ENCODE measurements at regions not wholly inside any gene's neighbourhood (a gene's known extent, or its start where the extent isn't known, plus 50 kb on each side); places are given as distances from the start of the nearest gene placed in this dataset.
A peak's percentile ranks its signal among the peaks of the same experiment; 100 is the strongest.
"Not testable (repeated sequence)": the region's sequence is repeated elsewhere in the genome, so short reads cannot be mapped to it uniquely, and the experiment has no call there.

DNA sequence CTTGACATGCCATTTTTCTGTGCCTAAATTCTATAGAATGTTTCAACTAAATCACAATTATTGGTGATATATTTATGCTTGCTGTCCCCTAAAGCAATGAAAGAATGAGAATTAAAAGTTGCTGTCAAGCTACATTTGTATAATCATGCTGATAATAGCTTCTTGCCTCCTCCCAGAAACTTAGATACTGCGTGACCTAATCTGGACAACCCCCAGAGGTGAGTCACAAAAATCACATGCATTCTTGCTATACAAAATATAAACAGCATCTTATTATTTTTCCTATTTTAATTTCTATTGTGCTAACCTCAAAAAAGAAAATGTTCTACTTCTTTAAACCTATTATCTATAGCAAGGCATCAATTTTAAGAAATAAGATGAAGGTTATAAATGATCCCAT, 995.8 kb upstream of the ACO1 start:
- no peak for DNase-seq (ENCODE audit: low read depth, low spot score)

DNA sequence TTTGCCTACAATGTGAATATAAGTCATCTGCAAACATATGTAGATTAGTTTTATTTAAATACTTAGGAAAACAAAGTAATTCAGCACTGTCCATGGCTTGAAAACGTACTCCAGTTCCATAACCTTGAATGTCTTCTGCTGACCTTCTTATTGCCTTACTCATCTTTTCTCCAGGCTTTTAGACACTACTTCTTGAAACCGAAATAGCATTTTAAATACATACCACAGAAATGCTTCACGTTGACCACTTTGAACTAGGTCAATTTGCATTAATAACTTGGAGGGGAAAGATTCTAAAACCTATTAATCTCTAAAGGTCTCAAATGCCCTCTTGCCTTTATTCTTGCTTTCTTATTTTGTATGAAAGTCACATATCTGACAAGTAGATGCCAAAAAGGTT, 995.4 kb upstream of the ACO1 start:
- no peak for DNase-seq (ENCODE audit: low read depth, low spot score)

DNA sequence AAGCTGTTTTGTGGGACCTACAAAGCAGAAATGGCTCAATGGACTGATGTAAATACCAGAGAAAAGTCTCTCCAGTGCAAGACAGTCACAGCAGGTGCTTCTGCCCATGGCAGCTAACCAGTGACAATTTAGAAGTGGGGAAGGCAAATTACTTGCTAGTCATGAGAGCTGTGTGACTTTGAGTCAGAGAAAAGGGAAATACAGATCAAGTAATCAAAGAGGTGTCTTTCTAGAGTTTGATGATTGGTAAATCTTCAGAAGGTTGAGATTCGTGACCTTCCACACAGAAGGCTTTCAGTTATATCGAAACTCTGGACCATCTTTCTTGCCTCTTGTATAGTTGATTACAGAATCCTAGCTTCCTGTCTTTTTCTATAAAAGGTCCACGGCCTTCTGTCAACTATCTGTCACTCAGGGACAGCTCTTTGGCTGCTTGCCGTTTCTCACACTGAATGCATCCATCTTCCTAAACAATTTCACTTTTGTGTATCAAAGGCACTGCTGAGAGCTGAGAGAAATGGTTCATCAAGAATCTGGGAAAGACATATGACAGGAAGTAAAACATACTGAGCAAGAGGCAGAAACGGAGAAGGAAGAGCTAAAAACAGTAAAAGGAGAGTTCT, 993.9 kb upstream of the ACO1 start:
- DNase-seq (ENCODE audit: low read depth, low spot score): no peak

DNA sequence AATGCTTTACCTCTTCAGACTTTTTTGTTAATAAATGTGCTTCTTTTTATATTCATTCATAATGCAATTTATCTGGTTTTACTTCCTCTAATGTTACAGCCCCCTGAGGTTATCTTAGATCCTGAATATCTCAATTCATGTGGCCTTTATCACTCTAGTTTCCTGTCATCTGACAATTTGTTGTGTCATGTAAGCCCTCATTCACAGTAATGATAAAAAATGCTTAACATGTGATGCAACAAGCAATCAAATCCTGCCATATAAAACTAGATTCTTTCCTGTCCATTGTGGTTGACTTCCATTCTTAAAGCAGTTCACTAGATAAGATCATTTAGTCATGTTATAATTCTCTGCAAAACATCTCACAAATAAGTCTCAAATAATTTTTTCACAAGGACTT, 991.2 kb upstream of the ACO1 start:
- DNase-seq (ENCODE audit: low read depth, low spot score): no peak

DNA sequence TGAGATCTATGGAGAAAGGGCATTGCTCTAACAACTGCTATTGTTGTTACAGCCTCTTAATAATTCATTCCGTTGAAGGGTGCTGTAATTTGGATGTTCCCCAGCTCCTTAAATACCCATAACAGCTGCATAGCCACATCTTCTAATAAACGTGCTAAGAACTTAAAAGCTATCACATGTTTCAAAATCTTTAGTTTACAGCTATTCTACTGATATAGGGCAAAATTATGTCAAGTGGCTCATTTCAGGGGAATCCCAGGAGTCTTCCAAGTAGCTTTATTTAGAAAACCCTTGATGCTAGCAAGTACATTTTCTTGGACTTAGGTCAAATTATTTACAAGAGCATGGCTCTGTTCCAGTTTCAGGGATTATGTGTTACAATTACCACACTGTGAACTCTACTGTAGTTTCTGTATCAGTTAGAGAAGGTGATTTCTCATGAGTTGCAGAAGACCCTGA, 990.4 kb upstream of the ACO1 start:
- peak; percentile 1 for DNase-seq (ENCODE audit: low read depth, low spot score)

DNA sequence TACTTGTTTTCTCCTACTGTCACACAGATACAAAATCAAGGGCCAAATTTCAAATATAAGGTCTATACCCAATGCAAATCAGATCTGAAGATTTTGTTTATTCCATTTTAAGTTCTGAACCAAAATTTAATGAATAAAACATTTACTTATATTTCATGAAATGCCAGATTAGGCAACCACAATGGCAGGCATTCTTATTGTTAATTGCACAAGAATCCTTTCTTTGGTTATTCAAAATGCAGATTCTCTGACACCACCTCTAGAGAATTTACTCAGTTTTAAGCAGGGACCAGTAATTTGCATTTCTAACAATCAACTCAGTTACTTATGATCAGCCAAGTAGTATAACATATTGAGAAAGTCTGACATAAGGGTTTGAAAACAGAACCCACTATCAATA, 972.4 kb upstream of the ACO1 start:
- DNase-seq (ENCODE audit: low read depth, low spot score): no peak

DNA sequence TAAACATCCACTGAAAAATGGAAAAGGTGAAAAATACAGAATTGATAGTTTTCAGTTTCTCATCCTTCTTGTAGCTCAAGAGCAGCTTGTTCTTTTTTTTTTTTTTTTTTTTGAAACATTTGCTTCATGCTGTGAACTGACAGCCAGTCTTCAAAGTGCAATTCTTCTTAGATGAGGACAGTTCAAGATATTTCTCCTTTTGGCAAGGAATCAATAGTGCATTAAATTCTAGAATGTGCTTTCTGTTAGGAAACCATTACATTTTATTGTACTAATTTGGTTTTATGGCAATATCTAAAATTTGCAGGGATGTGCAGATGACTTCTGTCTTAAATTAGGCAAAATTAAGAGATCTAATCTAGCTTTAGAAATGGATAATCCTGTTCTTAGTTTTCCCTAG, 969.3 kb upstream of the ACO1 start:
- no peak for DNase-seq (ENCODE audit: low read depth, low spot score)

DNA sequence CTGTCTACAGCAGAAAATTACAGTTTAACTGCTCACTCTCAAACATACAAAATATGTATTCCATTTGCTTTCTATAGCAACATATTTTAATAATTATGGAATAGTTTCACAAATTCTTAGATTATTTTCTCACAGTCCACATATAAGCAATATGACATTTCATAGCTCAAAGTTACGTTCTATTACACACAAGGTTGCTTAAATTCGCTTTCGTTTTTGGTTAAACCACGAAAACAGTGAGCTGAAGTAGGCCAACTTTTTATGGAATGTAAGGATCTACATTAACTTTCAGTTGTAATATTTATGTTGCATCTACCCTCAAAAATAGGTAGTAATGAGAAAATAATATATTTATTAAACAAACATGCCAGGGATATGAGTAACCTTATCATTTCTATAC, 966.0 kb upstream of the ACO1 start:
- no peak for DNase-seq (ENCODE audit: low read depth, low spot score)

DNA sequence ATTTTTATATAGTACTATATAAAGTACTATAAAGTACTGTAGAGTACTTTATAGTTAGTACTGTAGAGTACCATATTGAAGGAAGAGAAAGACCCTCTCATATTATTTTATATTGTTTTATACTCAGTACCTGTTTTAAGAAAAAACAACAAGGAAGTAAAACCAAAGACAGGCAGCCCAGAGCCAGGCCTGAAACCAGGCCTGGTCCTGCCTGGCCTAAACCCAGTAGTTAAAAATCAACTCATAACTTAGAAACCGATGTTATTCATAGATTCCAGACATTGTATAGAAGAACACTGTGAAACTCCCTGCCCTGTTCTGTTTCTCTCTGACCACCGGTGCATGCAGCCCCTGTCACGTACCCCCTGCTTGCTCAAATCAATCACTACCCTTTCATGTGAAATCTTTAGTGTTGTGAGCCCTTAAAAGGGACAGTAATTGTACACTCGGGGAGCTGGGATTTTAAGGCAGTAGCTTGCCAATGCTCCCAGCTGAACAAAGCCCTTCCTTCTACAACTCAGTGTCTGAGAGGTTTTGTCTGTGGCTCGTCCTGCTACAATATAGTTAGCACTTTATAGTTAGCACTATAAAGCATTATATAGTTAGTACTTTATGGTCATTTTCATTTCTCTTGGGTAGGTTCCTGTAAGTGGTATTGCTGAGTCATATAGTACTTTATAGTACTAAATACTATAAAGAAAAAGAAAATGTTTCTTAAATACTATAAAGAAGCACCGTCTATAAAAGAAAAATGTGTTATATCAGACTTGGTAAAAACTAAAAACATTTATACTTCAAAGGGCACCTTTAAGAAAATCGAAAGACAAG, 940.6 kb upstream of the ACO1 start:
- DNase-seq (ENCODE audit: low read depth, low spot score): not testable (repeated sequence)

DNA sequence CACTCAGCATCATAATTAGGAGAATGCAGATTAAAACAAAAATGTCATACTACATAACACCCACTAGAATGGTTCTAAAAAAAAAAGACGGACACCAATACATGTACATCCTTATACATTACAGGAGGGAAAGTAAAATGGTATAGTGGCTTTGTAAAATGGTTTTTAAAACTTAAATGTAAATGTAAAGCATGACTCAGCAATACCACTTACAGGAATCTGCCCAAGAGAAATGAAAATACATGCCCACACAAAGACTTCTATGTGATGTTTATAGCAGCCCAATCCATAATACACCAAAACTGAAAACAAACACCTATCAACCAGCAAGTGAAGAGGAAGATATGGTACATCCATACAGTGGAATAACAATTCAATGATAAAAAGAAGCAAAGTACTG, 939.1 kb upstream of the ACO1 start:
- DNase-seq (ENCODE audit: low read depth, low spot score): no peak

DNA sequence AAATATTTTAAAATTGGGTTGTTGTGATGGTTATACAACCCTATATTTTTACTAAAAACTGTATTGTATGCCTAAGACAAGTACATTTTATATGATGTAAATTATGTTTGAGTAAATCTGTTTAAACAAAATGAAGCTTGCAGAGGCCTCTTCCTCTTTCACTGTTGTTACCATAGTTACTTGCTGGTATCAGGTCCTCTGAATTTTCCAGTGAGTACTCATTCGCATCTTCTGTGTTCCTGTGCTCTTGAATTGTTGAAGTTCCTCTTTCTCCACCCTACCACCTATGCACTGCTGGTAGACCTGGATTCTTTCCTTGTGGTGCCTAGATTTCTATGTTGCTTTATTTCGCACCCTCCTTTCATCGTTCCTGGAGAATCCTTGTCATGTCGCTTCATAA, 938.5 kb upstream of the ACO1 start:
- no peak for DNase-seq (ENCODE audit: low read depth, low spot score)

DNA sequence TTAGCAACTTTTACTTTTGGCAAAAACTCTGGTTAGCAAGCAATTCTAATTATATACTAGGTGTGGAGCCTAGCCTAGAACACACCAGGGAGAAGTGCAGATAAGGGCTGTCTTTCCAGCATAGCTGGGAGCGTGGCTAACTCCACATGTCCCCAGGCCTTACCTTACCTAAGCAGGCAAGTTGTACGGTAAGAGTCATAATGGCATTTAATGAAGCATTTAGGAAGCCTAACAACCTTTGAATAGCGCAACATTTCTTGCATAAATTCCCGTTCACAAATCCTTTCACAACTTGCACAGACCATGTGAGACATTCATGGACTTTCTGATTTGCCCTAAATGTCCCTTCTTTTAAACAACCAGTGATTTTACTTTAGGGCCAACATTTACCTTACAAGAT, 917.4 kb upstream of the ACO1 start:
- DNase-seq (ENCODE audit: low read depth, low spot score): no peak

DNA sequence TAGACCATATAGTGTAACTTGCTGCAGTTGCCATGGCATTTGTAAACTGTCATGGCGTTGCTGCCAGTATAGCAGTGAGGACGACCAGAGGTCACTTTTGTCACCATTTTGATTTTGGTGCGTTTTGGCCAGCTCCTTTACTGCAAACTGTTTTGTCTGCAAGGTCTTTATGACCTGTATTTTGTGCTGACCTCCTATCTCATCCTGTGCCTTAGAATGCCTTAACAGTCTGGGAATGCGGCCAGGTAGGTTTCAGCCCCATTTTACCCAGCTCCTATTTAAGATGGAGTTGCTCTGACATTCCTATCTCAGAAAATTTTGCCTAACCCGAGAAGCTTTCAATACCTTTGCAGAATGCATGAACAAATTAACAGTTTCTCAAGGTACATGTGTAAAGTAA, 914.4 kb upstream of the ACO1 start:
- DNase-seq (ENCODE audit: low read depth, low spot score): no peak

DNA sequence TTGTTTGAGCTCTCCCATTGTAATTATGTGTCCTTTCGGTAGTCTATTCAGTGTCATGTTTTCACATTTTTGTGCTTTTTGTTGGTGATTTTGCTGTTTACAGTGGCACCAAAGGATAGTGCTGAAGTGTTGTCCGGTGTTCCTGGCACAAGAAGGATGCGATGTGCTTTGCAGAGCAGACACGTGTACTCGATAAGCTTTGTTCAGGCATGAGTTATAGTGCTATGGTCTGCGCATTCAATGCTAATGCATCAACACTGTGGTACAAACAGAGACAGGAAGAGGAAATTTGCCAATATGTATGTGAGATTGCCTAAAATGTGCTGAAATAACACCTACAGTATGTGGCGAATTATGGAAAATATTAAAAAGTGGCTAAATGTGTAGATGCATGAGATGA, 913.4 kb upstream of the ACO1 start:
- DNase-seq (ENCODE audit: low read depth, low spot score): no peak

DNA sequence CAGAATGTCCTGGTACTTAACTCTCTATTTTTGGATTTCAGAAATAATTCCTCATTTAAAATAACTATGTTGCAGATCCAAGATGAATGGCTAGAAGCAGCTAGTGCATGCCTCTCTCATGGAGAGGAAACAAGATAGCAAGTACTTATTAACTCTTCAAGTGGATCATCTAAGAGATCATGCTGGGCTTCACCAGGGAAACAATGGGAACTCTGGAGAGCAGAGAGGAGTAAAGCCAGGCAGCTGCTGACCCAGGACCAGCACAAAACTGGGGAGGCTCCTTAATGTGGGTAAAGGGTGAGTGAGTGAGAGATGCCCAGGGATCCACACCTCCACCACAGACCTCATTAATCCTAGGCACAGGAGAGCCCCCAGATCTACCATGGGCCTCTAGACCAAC, 897.8 kb upstream of the ACO1 start:
- no peak for DNase-seq (ENCODE audit: low read depth, low spot score)

DNA sequence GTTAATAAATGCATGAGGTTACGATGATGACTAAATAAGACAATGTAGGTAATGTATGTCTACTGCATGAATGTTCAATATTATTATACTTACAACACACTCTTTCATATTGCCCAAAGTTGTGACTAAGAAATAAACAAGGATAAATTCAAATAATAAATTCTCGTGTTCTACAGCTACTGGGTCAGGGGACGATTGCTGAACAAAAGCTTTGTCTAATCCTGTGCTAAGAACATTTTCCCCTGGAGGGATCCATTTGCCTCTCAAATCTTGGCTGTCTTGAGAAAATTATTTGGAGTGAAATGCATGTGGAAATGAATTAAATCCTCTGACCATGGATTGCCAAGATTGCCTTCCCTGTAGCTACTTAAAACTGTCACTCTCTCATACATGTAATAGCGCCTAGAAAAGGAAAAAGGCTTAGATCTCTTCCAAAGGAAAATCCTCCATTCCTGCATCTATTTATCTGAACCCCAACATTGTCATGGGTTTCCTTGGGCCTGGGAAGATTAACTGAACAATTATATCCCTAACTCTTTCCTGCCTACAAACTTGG, 893.8 kb upstream of the ACO1 start:
- no peak for DNase-seq (ENCODE audit: low read depth, low spot score)

DNA sequence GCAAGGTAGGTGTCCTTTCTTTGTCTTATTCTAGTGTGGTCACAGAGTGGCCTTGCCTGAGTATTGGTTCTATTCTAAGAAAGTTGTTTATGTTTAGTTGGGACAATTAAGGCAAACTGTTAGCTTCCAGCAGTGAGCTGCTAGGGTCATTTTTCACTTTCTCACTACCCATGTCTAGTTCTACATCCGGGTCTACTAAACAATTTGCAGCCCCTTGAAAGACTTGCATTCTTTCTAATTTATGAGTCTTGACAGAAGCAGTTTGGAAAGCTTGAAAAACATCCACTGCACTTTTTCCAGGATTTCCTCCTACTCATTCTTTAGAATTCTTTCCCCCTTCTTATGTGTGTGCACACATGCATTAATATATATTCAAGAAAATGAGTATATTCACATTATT, 892.2 kb upstream of the ACO1 start:
- no peak for DNase-seq (ENCODE audit: low read depth, low spot score)

DNA sequence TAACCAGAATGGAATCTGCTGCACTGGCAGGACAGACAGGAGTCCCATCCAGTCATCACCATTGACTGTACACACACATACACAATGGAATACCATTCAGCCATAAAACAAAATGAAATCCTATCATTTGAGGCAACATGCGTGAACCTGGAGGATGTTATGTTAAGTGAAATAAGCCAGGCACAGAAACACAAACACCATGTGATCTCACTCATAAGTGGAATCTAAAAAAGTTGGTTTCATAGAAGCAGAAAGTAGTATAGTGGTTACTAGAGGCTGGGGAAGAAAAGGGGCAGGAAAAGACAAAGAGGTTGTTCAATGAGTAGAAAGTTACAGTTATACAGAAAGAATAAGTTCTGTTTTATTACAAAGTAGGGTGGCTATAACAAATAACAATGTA, 884.0 kb upstream of the ACO1 start:
- DNase-seq (ENCODE audit: low read depth, low spot score): no peak

DNA sequence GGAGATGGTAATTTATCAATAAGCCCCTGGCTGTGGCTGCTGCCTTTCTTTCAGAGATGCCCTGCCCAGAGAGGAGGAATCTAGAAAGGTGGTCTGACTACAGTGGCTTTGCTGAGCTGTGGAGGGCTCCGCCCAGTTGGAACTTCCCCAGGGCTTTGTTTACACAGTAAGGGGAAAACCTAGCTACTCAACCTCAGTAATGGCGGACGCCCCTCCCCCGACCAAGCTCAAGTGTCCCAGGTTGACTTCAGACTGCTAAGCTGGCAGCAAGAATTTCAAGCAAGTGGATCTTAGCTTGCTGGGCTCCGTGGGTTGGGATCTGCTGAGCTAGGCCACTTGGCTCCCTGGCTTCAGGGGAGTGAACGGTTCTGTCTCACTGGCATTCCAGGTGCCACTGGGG, 865.4 kb upstream of the ACO1 start:
- DNase-seq (ENCODE audit: low read depth, low spot score): no peak

DNA sequence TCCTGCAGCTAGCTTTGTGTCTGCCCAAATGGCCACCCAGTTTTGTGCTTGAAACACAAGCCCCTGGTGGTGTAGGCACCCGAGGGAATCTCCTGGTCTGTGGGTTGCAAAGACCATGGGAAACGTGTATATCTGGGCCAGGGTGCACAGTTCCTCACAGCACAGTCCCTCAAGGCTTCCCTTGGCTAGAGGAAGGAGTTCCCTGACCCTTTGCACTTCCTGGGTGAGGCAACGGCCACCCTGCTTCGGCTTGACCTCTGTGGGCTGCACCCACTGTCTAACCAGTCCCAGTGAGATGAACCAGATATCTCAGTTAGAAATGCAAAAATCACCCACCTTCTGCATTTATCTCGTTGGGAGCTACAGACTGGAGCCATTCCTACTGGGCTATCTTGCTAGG, 865.0 kb upstream of the ACO1 start:
- DNase-seq (ENCODE audit: low read depth, low spot score): no peak

DNA sequence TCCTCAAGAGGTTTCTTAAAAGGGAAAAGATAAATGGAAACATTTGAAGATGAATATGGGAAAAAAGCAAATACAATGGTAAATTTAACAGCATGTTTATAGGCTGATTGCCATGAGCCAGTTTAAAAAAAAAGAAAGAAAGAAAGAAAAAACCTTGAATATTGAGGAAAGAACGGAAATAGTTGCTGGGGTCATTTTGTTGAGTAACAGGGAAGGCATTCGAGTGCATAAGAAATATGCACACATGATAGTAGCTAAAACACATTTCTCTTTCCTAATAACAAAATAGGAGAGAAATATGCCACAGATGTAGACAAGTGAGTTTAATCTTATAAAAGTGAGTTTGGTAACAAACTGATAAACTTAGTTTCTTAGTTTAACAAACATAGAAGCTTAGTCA, 864.6 kb upstream of the ACO1 start:
- DNase-seq (ENCODE audit: low read depth, low spot score): no peak

DNA sequence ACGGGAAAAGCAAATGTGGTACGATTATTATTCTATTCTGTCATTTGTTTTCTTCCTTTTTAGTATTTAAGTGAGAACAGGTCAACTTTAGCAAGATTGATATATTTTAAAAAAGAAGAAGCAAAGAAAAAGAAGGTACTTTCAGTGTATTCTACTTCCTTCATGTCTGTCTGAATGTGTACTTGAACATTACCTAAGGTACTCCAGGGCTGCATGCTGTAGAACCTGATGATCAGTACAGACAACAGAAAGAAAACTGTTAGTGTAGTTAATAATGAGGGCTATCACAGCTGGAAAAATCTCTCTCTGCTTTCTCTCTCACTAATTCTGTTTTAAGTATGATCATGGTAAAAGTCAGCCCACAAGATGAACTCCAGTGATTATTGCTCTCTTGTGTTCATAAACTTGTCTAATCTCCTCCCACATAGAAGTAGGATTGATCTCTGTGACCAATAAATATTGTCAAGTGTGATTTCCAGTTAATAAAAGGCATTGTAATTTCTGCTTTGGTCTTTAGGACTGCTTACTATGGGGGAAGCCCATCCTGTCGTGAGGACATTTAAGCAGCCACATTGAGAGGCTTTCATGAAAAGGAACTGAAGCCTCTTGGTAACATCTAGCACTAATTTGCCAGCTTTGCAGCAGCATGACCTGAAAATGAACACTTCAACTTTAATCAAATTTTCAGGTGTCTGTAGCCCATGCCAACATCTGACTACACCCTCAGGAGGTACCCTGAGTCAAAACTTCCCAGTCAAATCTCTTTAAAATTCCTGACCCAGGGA, 864.0 kb upstream of the ACO1 start:
- no peak for DNase-seq (ENCODE audit: low read depth, low spot score)
